Transverse colon (tissue), 3 donors: ENCODE measurements at regions not wholly inside any gene's neighbourhood (a gene's known extent, or its start where the extent isn't known, plus 50 kb on each side); places are given as distances from the start of the nearest gene placed in this dataset.

ENCODE experiments used
- POLR2A ChIP-seq: fragments of 450-650 bp; IDR thresholded peaks from one replicate; pipeline ENCODE4 v1.6.1; 2016; ENCODE audit warnings: antibody characterized with exemption, mild to moderate bottlenecking, moderate library complexity
- TF ChIP-seq, protein P1 (sequence below), 5 experiments: fragments of 200-600 bp in 3 of 5; fragments of 450-650 bp in 2 of 5; sonication (generic) in 3 of 5; IDR thresholded peaks; 1 replicate in 2 of 5; 2 replicates in 3 of 5; pipeline ENCODE4 v1.5.1; 2016 to 2017; ENCODE audit warnings: antibody characterized with exemption in 5 of 5, inconsistent platforms in 3 of 5, mild to moderate bottlenecking in 2 of 5, moderate library complexity in 1 of 5

DNA sequence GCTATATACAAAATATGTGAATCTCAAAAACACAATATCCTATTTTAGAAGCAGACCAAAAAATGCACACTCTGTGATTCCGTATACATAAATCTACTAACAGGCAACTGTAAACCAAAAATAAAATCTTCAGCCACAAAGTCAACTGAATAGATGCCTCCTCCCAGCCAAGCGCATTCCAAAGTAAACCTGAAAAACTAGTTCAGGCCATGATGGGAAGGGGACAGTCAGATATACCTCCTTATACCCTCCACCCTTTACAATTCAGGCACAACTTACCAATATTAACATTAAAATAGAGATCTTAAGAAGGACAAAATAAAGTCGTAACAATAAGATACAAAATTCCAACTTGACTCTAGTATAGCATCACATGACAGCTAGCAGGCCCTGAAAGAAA, 1604.5 kb upstream of the NUDT12 start:
- TF ChIP-seq, protein P1, sequence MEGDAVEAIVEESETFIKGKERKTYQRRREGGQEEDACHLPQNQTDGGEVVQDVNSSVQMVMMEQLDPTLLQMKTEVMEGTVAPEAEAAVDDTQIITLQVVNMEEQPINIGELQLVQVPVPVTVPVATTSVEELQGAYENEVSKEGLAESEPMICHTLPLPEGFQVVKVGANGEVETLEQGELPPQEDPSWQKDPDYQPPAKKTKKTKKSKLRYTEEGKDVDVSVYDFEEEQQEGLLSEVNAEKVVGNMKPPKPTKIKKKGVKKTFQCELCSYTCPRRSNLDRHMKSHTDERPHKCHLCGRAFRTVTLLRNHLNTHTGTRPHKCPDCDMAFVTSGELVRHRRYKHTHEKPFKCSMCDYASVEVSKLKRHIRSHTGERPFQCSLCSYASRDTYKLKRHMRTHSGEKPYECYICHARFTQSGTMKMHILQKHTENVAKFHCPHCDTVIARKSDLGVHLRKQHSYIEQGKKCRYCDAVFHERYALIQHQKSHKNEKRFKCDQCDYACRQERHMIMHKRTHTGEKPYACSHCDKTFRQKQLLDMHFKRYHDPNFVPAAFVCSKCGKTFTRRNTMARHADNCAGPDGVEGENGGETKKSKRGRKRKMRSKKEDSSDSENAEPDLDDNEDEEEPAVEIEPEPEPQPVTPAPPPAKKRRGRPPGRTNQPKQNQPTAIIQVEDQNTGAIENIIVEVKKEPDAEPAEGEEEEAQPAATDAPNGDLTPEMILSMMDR (IDR thresholded peaks at IDR 0.05), result no peak
- TF ChIP-seq POLR2A, result no peak
